ENCODE measurements at regions not wholly inside any gene's neighbourhood (a gene's known extent, or its start where the extent isn't known, plus 50 kb on each side); places are given as distances from the start of the nearest gene placed in this dataset.

DNA sequence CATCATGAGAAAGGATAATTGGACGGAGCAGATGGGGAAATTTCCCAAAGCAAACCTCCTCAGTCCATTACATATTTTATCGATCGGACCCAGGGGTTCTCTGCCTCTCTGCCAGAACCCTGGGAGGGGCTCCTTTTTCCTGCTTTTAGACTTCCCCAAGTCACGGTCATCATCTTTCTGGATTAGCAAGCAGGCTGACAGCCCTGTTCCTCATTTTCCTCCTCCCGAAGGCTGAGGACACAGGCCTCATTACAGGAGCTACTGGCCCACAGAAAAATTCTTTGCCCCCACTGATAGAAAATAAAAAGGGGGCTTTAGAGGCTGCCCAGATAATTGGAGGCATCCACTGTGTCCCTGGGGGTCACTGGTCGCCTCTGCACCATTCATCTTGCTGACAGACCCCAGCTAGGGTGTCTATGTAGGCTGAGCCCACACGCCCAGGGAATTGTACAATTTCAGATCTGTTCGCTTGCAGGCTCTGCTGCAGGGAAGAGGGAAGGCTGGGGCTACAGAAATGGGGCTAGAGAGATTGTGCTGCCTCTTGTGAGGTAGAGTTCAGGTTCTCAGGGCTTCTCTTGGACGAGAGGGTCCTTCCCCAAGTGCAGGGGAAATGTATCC, 125.7 kb upstream of the SDK1 start:
- Histone ChIP-seq H3K27ac (ENCODE audit: insufficient read depth, low read length) (no peak overlapping the region), H3K4me3 (replicated peaks in 1 of 4; ENCODE audit: control extremely low read depth in 1 of 4, insufficient read depth in 1 of 4, low read depth in 3 of 4, low read length in 4 of 4) (no peak overlapping the region), H2AFZ (ENCODE audit: low read length) (no peak overlapping the region), H3K9me3 (ENCODE audit: control insufficient read depth, insufficient read depth, low read depth, low read length) (no peaks in the 10 kb centered on the region), H3K4me2 (ENCODE audit: extremely low read depth, insufficient read depth, low read length) (no peak overlapping the region), H4K20me1 (ENCODE audit: control insufficient read depth, extremely low read depth, insufficient read depth, low read length) (no peaks in the 10 kb centered on the region), H3K79me2 (ENCODE audit: control insufficient read depth, insufficient read depth, low read length) (no peaks in the 10 kb centered on the region), H3K36me3 (ENCODE audit: control insufficient read depth, insufficient read depth, low read length) (no peaks in the 10 kb centered on the region), H3K27me3 (ENCODE audit: control insufficient read depth, insufficient read depth, low read length) (no peaks in the 10 kb centered on the region), H3K4me1 (ENCODE audit: control insufficient read depth, extremely low read depth, insufficient read depth, low read length) (no peaks in the 10 kb centered on the region), H3K9ac (ENCODE audit: insufficient read depth, low read length) (no peak overlapping the region)
- no peak for TF ChIP-seq EZH2 (IDR thresholded peaks at IDR 0.05; ENCODE audit: low read length, missing control alignments)
- TF ChIP-seq, protein P1, sequence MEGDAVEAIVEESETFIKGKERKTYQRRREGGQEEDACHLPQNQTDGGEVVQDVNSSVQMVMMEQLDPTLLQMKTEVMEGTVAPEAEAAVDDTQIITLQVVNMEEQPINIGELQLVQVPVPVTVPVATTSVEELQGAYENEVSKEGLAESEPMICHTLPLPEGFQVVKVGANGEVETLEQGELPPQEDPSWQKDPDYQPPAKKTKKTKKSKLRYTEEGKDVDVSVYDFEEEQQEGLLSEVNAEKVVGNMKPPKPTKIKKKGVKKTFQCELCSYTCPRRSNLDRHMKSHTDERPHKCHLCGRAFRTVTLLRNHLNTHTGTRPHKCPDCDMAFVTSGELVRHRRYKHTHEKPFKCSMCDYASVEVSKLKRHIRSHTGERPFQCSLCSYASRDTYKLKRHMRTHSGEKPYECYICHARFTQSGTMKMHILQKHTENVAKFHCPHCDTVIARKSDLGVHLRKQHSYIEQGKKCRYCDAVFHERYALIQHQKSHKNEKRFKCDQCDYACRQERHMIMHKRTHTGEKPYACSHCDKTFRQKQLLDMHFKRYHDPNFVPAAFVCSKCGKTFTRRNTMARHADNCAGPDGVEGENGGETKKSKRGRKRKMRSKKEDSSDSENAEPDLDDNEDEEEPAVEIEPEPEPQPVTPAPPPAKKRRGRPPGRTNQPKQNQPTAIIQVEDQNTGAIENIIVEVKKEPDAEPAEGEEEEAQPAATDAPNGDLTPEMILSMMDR (conservative IDR thresholded peaks at IDR 0.05 in 1 of 2, IDR thresholded peaks at IDR 0.05 in 1 of 2; ENCODE audit: low read depth in 1 of 2, low read length in 2 of 2): no peak
- no peak for DNase-seq (ENCODE audit: low read depth in 2 of 2)

DNA sequence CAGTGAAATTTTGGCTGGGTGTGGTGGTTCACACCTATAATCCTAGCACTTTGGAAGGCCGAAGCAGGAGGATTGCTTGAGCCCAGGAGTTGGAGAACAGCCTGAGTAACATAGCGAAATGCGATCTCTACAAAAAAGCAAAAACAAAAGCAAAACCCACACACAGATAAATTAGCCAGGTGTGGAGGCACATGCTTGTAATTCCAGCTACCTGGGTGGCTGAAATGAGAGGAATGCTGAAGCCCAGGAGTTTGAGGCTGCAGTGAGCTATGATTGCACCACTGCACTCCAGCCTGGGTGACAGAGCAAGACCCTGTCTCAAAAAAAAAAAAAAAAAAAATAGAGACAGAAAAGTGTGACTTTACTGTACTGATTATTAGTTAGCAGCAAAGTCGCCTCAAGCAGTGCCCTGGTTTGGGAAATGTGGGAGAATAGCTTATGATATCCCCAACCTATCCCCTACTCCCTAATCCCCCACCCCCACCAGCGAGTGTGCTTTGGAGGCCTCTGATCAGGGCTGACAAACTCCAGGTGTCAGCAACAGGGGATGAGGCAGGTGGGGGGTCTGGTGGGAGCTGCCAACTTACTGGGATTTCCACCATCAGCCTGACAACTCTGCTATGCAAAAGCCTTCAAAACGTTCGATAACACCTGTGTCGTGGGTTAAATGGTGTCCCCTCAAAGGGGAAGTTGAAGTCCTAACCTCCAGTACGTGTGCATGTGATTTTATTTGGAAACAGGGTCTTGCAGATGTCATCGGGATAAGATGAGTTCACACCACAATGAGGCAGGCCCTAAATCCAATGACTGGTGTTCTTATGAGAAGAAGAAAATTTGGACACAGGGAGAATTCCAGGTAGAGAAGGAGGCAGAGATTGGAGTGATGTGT, 124.7 kb upstream of the SDK1 start:
- no peaks in the 10 kb centered on the region for H3K27me3 ChIP-seq (ENCODE audit: control insufficient read depth, insufficient read depth, low read length)
- H3K4me2 ChIP-seq (ENCODE audit: extremely low read depth, insufficient read depth, low read length): no peak overlapping the region
- H3K9ac ChIP-seq (ENCODE audit: insufficient read depth, low read length): no peak overlapping the region
- TF ChIP-seq EZH2 (IDR thresholded peaks at IDR 0.05; ENCODE audit: low read length, missing control alignments): no peak
- TF ChIP-seq, protein P1 (conservative IDR thresholded peaks at IDR 0.05 in 1 of 2, IDR thresholded peaks at IDR 0.05 in 1 of 2; ENCODE audit: low read depth in 1 of 2, low read length in 2 of 2): no peak
- no peak overlapping the region for H3K27ac ChIP-seq (ENCODE audit: insufficient read depth, low read length)
- H3K36me3 ChIP-seq (ENCODE audit: control insufficient read depth, insufficient read depth, low read length): no peaks in the 10 kb centered on the region
- no peaks in the 10 kb centered on the region for H3K79me2 ChIP-seq (ENCODE audit: control insufficient read depth, insufficient read depth, low read length)
- no peak overlapping the region for H2AFZ ChIP-seq (ENCODE audit: low read length)
- DNase-seq (ENCODE audit: low read depth in 2 of 2): no peak
- no peaks in the 10 kb centered on the region for H3K4me1 ChIP-seq (ENCODE audit: control insufficient read depth, extremely low read depth, insufficient read depth, low read length)
- no peaks in the 10 kb centered on the region for H3K9me3 ChIP-seq (ENCODE audit: control insufficient read depth, insufficient read depth, low read depth, low read length)
- H3K4me3 ChIP-seq (replicated peaks in 1 of 4; ENCODE audit: control extremely low read depth in 1 of 4, insufficient read depth in 1 of 4, low read depth in 3 of 4, low read length in 4 of 4): no peak overlapping the region
- H4K20me1 ChIP-seq (ENCODE audit: control insufficient read depth, extremely low read depth, insufficient read depth, low read length): no peaks in the 10 kb centered on the region

- Histone ChIP-seq H3K27ac (ENCODE audit: insufficient read depth, low read length) (no peak overlapping the region), H3K4me2 (ENCODE audit: extremely low read depth, insufficient read depth, low read length) (no peak overlapping the region), H3K4me1 (ENCODE audit: control insufficient read depth, extremely low read depth, insufficient read depth, low read length) (no peaks in the 10 kb centered on the region), H3K9me3 (ENCODE audit: control insufficient read depth, insufficient read depth, low read depth, low read length) (no peaks in the 10 kb centered on the region), H3K9ac (ENCODE audit: insufficient read depth, low read length) (no peak overlapping the region), H3K36me3 (ENCODE audit: control insufficient read depth, insufficient read depth, low read length) (no peaks in the 10 kb centered on the region), H3K79me2 (ENCODE audit: control insufficient read depth, insufficient read depth, low read length) (no peaks in the 10 kb centered on the region), H2AFZ (ENCODE audit: low read length) (no peak overlapping the region), H3K27me3 (ENCODE audit: control insufficient read depth, insufficient read depth, low read length) (no peaks in the 10 kb centered on the region), H4K20me1 (ENCODE audit: control insufficient read depth, extremely low read depth, insufficient read depth, low read length) (no peaks in the 10 kb centered on the region), H3K4me3 (replicated peaks in 1 of 4; ENCODE audit: control extremely low read depth in 1 of 4, insufficient read depth in 1 of 4, low read depth in 3 of 4, low read length in 4 of 4) (no peak overlapping the region)
- TF ChIP-seq, protein P1 (conservative IDR thresholded peaks at IDR 0.05 in 1 of 2, IDR thresholded peaks at IDR 0.05 in 1 of 2; ENCODE audit: low read depth in 1 of 2, low read length in 2 of 2): no peak
- no peak for DNase-seq (ENCODE audit: low read depth in 2 of 2)
Measured at GRCh38 chr7:3177271-3177670, 123.8 kb upstream of the SDK1 start.

Data from fibroblast of lung (primary cell).